Activated naive CD4-positive, alpha-beta T cell treated with anti-CD3 and anti-CD28 coated beads for 36 hours (primary cell): ENCODE measurements at regions not wholly inside any gene's neighbourhood (a gene's known extent, or its start where the extent isn't known, plus 50 kb on each side); places are given as distances from the start of the nearest gene placed in this dataset.

Source experiments
- CTCF ChIA-PET: fragments of 350-600 bp; sonication (Branson Sonifier 250); formaldehyde crosslinking; loops from one replicate; lab custom pipeline; 2021; ENCODE audit warnings: antibody characterized with exemption; lab: Charles Lee
- DNase-seq: peaks from one replicate; pipeline ENCODE4 v3.0.0-alpha.2; 2020
- H3K27ac Mint-ChIP-seq: one replicate; pipeline ENCODE4 v1.8.0; 2021; ENCODE audit warnings: mild to moderate bottlenecking, mixed read lengths
- H3K27me3 Mint-ChIP-seq: one replicate; pipeline ENCODE4 v1.8.0; 2021; ENCODE audit warnings: low read depth, mixed read lengths
- H3K36me3 Mint-ChIP-seq: one replicate; pipeline ENCODE4 v1.8.0; 2021; ENCODE audit warnings: low read depth, mixed read lengths
- H3K4me1 Mint-ChIP-seq: one replicate; pipeline ENCODE4 v1.8.0; 2021; ENCODE audit warnings: low read depth, mixed read lengths
- H3K4me3 Mint-ChIP-seq: one replicate; pipeline ENCODE4 v1.8.0; 2021; ENCODE audit warnings: mild to moderate bottlenecking, moderate library complexity, mixed read lengths
- H3K9me3 Mint-ChIP-seq: one replicate; pipeline ENCODE4 v1.8.0; 2021; ENCODE audit warnings: mixed read lengths
- intact Hi-C: fragments of 100-400 bp; cut with micrococcal nuclease; formaldehyde crosslinking; loops from one replicate; pipeline ENCODE4 v1.15.1; 2023

GRCh38 chr4:58679051-58679450, 1568.9 kb upstream of the IGFBP7 start:
- H3K9me3 Mint-ChIP-seq = no peaks in the 10 kb centered on the region
- H3K36me3 Mint-ChIP-seq = no peaks in the 10 kb centered on the region
- H3K4me1 Mint-ChIP-seq = no peaks in the 10 kb centered on the region
- no peak overlapping the region for H3K4me3 Mint-ChIP-seq
- CTCF ChIA-PET = no interaction called here
- no peak for DNase-seq
- intact Hi-C loops = no loop called here
- H3K27me3 Mint-ChIP-seq = no peaks in the 10 kb centered on the region
- H3K27ac Mint-ChIP-seq = no peak overlapping the region

GRCh38 chr4:58669783-58670182, 1559.6 kb upstream of the IGFBP7 start:
- Mint-ChIP-seq H3K27ac (no peak overlapping the region), H3K4me1 (no peaks in the 10 kb centered on the region), H3K36me3 (no peaks in the 10 kb centered on the region), H3K27me3 (no peaks in the 10 kb centered on the region), H3K4me3 (no peak overlapping the region), H3K9me3 (peaks cover 19% of the 10 kb centered on the region)
- intact Hi-C loops = no loop called here
- CTCF ChIA-PET = no interaction called here
- DNase-seq = no peak

GRCh38 chr4:58665649-58666048, 1555.5 kb upstream of the IGFBP7 start:
- peaks cover 14% of the 10 kb centered on the region for H3K9me3 Mint-ChIP-seq
- no peak overlapping the region for H3K27ac Mint-ChIP-seq
- no peaks in the 10 kb centered on the region for H3K4me1 Mint-ChIP-seq
- H3K4me3 Mint-ChIP-seq = no peak overlapping the region
- DNase-seq = no peak
- CTCF ChIA-PET = interaction anchor here (0.6 kb wide), 1 partner anchor 1829 kb away, joined by 3 read pairs; no protein-coding TSS in a partner anchor
- no peaks in the 10 kb centered on the region for H3K36me3 Mint-ChIP-seq
- H3K27me3 Mint-ChIP-seq = no peaks in the 10 kb centered on the region
- intact Hi-C loops = no loop called here

- no peak overlapping the region for H3K4me3 Mint-ChIP-seq
- H3K36me3 Mint-ChIP-seq = no peaks in the 10 kb centered on the region
- H3K9me3 Mint-ChIP-seq = peaks cover 18% of the 10 kb centered on the region
- intact Hi-C loops = no loop called here
- no peak overlapping the region for H3K27ac Mint-ChIP-seq
- no peaks in the 10 kb centered on the region for H3K27me3 Mint-ChIP-seq
- no peak for DNase-seq
- no peaks in the 10 kb centered on the region for H3K4me1 Mint-ChIP-seq
- CTCF ChIA-PET = no interaction called here
Observed at GRCh38 chr4:58658701-58659100, 1548.5 kb upstream of the IGFBP7 start.

GRCh38 chr4:58653251-58653650, 1543.1 kb upstream of the IGFBP7 start:
- intact Hi-C loops = no loop called here
- Mint-ChIP-seq H3K27me3 (no peaks in the 10 kb centered on the region), H3K4me3 (no peak overlapping the region), H3K27ac (no peak overlapping the region), H3K4me1 (no peaks in the 10 kb centered on the region), H3K9me3 (peaks cover 15% of the 10 kb centered on the region), H3K36me3 (no peaks in the 10 kb centered on the region)
- CTCF ChIA-PET = no interaction called here
- no peak for DNase-seq

GRCh38 chr4:58649226-58649625, 1539.0 kb upstream of the IGFBP7 start:
- Mint-ChIP-seq H3K27me3 (no peaks in the 10 kb centered on the region), H3K4me1 (no peaks in the 10 kb centered on the region)
- CTCF ChIA-PET = no interaction called here

GRCh38 chr4:58646126-58646525, 1535.9 kb upstream of the IGFBP7 start:
- H3K36me3 Mint-ChIP-seq = no peaks in the 10 kb centered on the region
- H3K9me3 Mint-ChIP-seq = peaks cover 11% of the 10 kb centered on the region

More at GRCh38 chr4:58649226-58649625, 1539.0 kb upstream of the IGFBP7 start:
- intact Hi-C loops = no loop called here
- Mint-ChIP-seq H3K4me3 (no peak overlapping the region), H3K9me3 (peaks cover 8% of the 10 kb centered on the region), H3K27ac (no peak overlapping the region), H3K36me3 (no peaks in the 10 kb centered on the region)
- no peak for DNase-seq

GRCh38 chr4:58644549-58644948, 1534.4 kb upstream of the IGFBP7 start:
- Mint-ChIP-seq H3K4me3 (no peak overlapping the region), H3K27me3 (no peaks in the 10 kb centered on the region), H3K4me1 (no peaks in the 10 kb centered on the region), H3K36me3 (no peaks in the 10 kb centered on the region), H3K27ac (no peak overlapping the region), H3K9me3 (peaks cover 16% of the 10 kb centered on the region)
- CTCF ChIA-PET = no interaction called here
- DNase-seq = no peak
- intact Hi-C loops = no loop called here

More at GRCh38 chr4:58646126-58646525, 1535.9 kb upstream of the IGFBP7 start:
- intact Hi-C loops = no loop called here
- no peak overlapping the region for H3K27ac Mint-ChIP-seq
- CTCF ChIA-PET = no interaction called here
- no peak for DNase-seq
- no peak overlapping the region for H3K4me3 Mint-ChIP-seq
- H3K27me3 Mint-ChIP-seq = no peaks in the 10 kb centered on the region
- no peaks in the 10 kb centered on the region for H3K4me1 Mint-ChIP-seq

- no peak overlapping the region for H3K4me3 Mint-ChIP-seq
- intact Hi-C loops = no loop called here
- H3K27ac Mint-ChIP-seq = no peak overlapping the region
- H3K36me3 Mint-ChIP-seq = no peaks in the 10 kb centered on the region
- DNase-seq = no peak
- H3K4me1 Mint-ChIP-seq = no peaks in the 10 kb centered on the region
- H3K9me3 Mint-ChIP-seq = peaks cover 18% of the 10 kb centered on the region
- H3K27me3 Mint-ChIP-seq = no peaks in the 10 kb centered on the region
- CTCF ChIA-PET = no interaction called here
Observed at GRCh38 chr4:58636381-58636780, 1526.2 kb upstream of the IGFBP7 start.

GRCh38 chr4:58617226-58617625, 1507.0 kb upstream of the IGFBP7 start:
- no peak overlapping the region for H3K4me3 Mint-ChIP-seq
- no peaks in the 10 kb centered on the region for H3K27me3 Mint-ChIP-seq
- H3K9me3 Mint-ChIP-seq = peaks cover 10% of the 10 kb centered on the region
- CTCF ChIA-PET = no interaction called here
- H3K36me3 Mint-ChIP-seq = no peaks in the 10 kb centered on the region
- H3K27ac Mint-ChIP-seq = no peak overlapping the region
- no peaks in the 10 kb centered on the region for H3K4me1 Mint-ChIP-seq
- intact Hi-C loops = no loop called here
- no peak for DNase-seq

- no peak for DNase-seq
- Mint-ChIP-seq H3K9me3 (peaks cover 2% of the 10 kb centered on the region), H3K27ac (no peak overlapping the region), H3K36me3 (no peaks in the 10 kb centered on the region), H3K4me1 (no peaks in the 10 kb centered on the region), H3K27me3 (no peaks in the 10 kb centered on the region), H3K4me3 (no peak overlapping the region)
- CTCF ChIA-PET = no interaction called here
- intact Hi-C loops = no loop called here
Observed at GRCh38 chr4:58611012-58611411, 1500.8 kb upstream of the IGFBP7 start.

GRCh38 chr4:58606303-58606702, 1496.1 kb upstream of the IGFBP7 start:
- Mint-ChIP-seq H3K9me3 (peaks cover 5% of the 10 kb centered on the region), H3K27ac (no peak overlapping the region), H3K4me1 (no peaks in the 10 kb centered on the region), H3K27me3 (no peaks in the 10 kb centered on the region), H3K36me3 (no peaks in the 10 kb centered on the region), H3K4me3 (no peak overlapping the region)
- no peak for DNase-seq
- intact Hi-C loops = no loop called here
- CTCF ChIA-PET = no interaction called here

GRCh38 chr4:58603951-58604350, 1493.8 kb upstream of the IGFBP7 start:
- no peaks in the 10 kb centered on the region for H3K36me3 Mint-ChIP-seq
- no peak overlapping the region for H3K4me3 Mint-ChIP-seq
- peaks cover 7% of the 10 kb centered on the region for H3K9me3 Mint-ChIP-seq
- CTCF ChIA-PET = no interaction called here
- intact Hi-C loops = no loop called here
- no peaks in the 10 kb centered on the region for H3K4me1 Mint-ChIP-seq
- no peak overlapping the region for H3K27ac Mint-ChIP-seq
- no peaks in the 10 kb centered on the region for H3K27me3 Mint-ChIP-seq
- DNase-seq = no peak
